GM23338 (cell line): ENCODE measurements at regions not wholly inside any gene's neighbourhood (a gene's known extent, or its start where the extent isn't known, plus 50 kb on each side); places are given as distances from the start of the nearest gene placed in this dataset.
A peak's percentile ranks its signal among the peaks of the same experiment; 100 is the strongest.

Source experiments
- ATAC-seq: fragments of 200-7000 bp; cut with Tn5 transposase; 3 replicates; pipeline ENCODE4 v1.9.1; 2020
- DNase-seq: peaks from one replicate; pipeline ENCODE4 v3.0.0-alpha.2; 2015; ENCODE audit warnings: low spot score
- H2AFZ ChIP-seq: fragments of 200-600 bp; sonication (generic); 2 replicates; pipeline ENCODE4 v1.8.0; 2016; ENCODE audit warnings: antibody characterized with exemption, mild to moderate bottlenecking, moderate library complexity
- H3F3A ChIP-seq: fragments of 200-600 bp; sonication (generic); replicated peaks from 2 replicates; pipeline ENCODE4 v1.8.0; 2017; ENCODE audit warnings: antibody characterized with exemption, mixed run types, low read depth
- H3K27ac ChIP-seq: fragments of 200-600 bp; sonication (generic); 2 replicates; pipeline ENCODE4 v1.6.1; 2016; ENCODE audit warnings: low read depth
- H3K27me3 ChIP-seq: fragments of 200-600 bp; sonication (generic); 2 replicates; pipeline ENCODE4 v1.8.0; 2016; ENCODE audit warnings: mild to moderate bottlenecking, mixed run types, moderate library complexity; ENCODE audit not compliant: insufficient read depth
- H3K36me3 ChIP-seq: fragments of 200-600 bp; sonication (generic); 2 replicates; pipeline ENCODE4 v1.8.0; 2016; ENCODE audit warnings: mild to moderate bottlenecking; ENCODE audit not compliant: insufficient read depth
- H3K4me1 ChIP-seq: fragments of 200-600 bp; sonication (generic); 2 replicates; pipeline ENCODE4 v1.8.0; 2016; ENCODE audit warnings: mild to moderate bottlenecking, moderate library complexity; ENCODE audit not compliant: insufficient read depth
- H3K4me2 ChIP-seq: fragments of 200-600 bp; sonication (generic); 2 replicates; pipeline ENCODE4 v1.7.1; 2017; ENCODE audit warnings: mixed run types
- H3K4me3 ChIP-seq: fragments of 200-600 bp; sonication (generic); 2 replicates; pipeline ENCODE4 v1.6.1; 2016; ENCODE audit warnings: mixed run types
- H3K79me2 ChIP-seq: fragments of 200-600 bp; sonication (generic); replicated peaks from 2 replicates; pipeline ENCODE4 v1.8.0; 2017; ENCODE audit warnings: mild to moderate bottlenecking; ENCODE audit not compliant: insufficient read depth
- H3K9me2 ChIP-seq: fragments of 200-600 bp; sonication (generic); 2 replicates; pipeline ENCODE4 v1.8.0; 2017; ENCODE audit not compliant: insufficient read depth
- H4K20me1 ChIP-seq: fragments of 200-600 bp; sonication (generic); replicated peaks from 2 replicates; pipeline ENCODE4 v1.8.0; 2017; ENCODE audit warnings: mild to moderate bottlenecking; ENCODE audit not compliant: insufficient read depth
- H3K27ac Mint-ChIP-seq: 2 replicates; pipeline ENCODE4 v1.8.0; 2020; ENCODE audit warnings: inconsistent platforms, mild to moderate bottlenecking, moderate library complexity, mixed read lengths
- H3K27me3 Mint-ChIP-seq: 3 replicates; pipeline ENCODE4 v1.8.0; 2022; ENCODE audit warnings: low read depth, mild to moderate bottlenecking, moderate library complexity, mixed read lengths, inconsistent platforms; ENCODE audit not compliant: insufficient read depth, poor library complexity
- H3K36me3 Mint-ChIP-seq: 3 replicates; pipeline ENCODE4 v1.8.0; 2021; ENCODE audit warnings: low read depth, mild to moderate bottlenecking, inconsistent platforms, moderate library complexity, mixed read lengths
- H3K4me1 Mint-ChIP-seq: 3 replicates; pipeline ENCODE4 v1.8.0; 2020; ENCODE audit warnings: mild to moderate bottlenecking, inconsistent platforms, mixed read lengths
- H3K4me3 Mint-ChIP-seq: 3 replicates; pipeline ENCODE4 v1.8.0; 2021; ENCODE audit warnings: moderate library complexity, mild to moderate bottlenecking, inconsistent platforms, mixed read lengths
- H3K9me3 Mint-ChIP-seq: 3 replicates; pipeline ENCODE4 v1.8.0; 2020; ENCODE audit warnings: moderate library complexity, mild to moderate bottlenecking, inconsistent platforms, mixed read lengths
- CREB1 ChIP-seq: fragments of 250-450 bp; sonication (Bioruptor Pico); IDR thresholded peaks from 2 replicates; pipeline ENCODE4 v1.5.0; 2020; ENCODE audit warnings: low read depth, mild to moderate bottlenecking, moderate library complexity
- EZH2phosphoT487 ChIP-seq: fragments of 200-600 bp; sonication (generic); IDR thresholded peaks from one replicate; pipeline ENCODE4 v1.8.1; 2018; ENCODE audit warnings: antibody characterized with exemption; ENCODE audit not compliant: unreplicated experiment
- JUNB ChIP-seq: IDR thresholded peaks from one replicate; pipeline ENCODE4 v1.6.1; 2016; ENCODE audit warnings: antibody characterized with exemption; ENCODE audit not compliant: unreplicated experiment
- ZNF114 ChIP-seq: fragments of 250-450 bp; sonication (Bioruptor Pico); IDR thresholded peaks from 2 replicates; pipeline ENCODE4 v1.5.0; 2020; ENCODE audit warnings: mild to moderate bottlenecking, moderate library complexity
- ZNF331 ChIP-seq: fragments of 250-450 bp; sonication (Bioruptor Pico); IDR thresholded peaks from 2 replicates; pipeline ENCODE4 v1.5.0; 2020; ENCODE audit warnings: low read depth, mild to moderate bottlenecking, moderate library complexity
- TF ChIP-seq, protein P1 (sequence below): fragments of 250-450 bp; sonication (Bioruptor Pico); IDR thresholded peaks from 2 replicates; pipeline ENCODE4 v1.5.0; 2020; ENCODE audit warnings: mild to moderate bottlenecking, moderate library complexity
- TF ChIP-seq, protein P2 (sequence below): IDR thresholded peaks from 2 replicates; pipeline ENCODE4 v1.6.1; 2016; ENCODE audit warnings: antibody characterized with exemption

DNA sequence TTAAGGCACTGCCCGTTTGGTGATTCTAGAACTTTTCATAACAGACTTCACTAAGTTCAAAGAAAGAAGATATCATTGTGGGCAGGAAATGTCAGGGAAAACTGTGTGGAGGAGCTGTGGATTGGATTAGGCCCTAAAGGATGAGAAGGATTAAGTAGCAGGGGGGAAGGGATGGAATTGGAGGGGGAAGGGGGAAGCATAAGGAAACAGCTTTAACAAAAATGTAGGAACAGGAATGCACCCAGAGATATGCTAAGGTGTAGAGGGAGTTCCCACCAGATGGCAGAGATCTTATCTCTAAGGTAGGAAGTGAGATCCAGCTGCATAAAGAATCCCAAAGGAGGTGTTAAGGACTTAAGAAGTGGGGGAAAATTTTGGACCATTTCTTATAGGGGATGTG is 114.5 kb downstream of the LARP7 start (continued):
- TF ChIP-seq, protein P1, sequence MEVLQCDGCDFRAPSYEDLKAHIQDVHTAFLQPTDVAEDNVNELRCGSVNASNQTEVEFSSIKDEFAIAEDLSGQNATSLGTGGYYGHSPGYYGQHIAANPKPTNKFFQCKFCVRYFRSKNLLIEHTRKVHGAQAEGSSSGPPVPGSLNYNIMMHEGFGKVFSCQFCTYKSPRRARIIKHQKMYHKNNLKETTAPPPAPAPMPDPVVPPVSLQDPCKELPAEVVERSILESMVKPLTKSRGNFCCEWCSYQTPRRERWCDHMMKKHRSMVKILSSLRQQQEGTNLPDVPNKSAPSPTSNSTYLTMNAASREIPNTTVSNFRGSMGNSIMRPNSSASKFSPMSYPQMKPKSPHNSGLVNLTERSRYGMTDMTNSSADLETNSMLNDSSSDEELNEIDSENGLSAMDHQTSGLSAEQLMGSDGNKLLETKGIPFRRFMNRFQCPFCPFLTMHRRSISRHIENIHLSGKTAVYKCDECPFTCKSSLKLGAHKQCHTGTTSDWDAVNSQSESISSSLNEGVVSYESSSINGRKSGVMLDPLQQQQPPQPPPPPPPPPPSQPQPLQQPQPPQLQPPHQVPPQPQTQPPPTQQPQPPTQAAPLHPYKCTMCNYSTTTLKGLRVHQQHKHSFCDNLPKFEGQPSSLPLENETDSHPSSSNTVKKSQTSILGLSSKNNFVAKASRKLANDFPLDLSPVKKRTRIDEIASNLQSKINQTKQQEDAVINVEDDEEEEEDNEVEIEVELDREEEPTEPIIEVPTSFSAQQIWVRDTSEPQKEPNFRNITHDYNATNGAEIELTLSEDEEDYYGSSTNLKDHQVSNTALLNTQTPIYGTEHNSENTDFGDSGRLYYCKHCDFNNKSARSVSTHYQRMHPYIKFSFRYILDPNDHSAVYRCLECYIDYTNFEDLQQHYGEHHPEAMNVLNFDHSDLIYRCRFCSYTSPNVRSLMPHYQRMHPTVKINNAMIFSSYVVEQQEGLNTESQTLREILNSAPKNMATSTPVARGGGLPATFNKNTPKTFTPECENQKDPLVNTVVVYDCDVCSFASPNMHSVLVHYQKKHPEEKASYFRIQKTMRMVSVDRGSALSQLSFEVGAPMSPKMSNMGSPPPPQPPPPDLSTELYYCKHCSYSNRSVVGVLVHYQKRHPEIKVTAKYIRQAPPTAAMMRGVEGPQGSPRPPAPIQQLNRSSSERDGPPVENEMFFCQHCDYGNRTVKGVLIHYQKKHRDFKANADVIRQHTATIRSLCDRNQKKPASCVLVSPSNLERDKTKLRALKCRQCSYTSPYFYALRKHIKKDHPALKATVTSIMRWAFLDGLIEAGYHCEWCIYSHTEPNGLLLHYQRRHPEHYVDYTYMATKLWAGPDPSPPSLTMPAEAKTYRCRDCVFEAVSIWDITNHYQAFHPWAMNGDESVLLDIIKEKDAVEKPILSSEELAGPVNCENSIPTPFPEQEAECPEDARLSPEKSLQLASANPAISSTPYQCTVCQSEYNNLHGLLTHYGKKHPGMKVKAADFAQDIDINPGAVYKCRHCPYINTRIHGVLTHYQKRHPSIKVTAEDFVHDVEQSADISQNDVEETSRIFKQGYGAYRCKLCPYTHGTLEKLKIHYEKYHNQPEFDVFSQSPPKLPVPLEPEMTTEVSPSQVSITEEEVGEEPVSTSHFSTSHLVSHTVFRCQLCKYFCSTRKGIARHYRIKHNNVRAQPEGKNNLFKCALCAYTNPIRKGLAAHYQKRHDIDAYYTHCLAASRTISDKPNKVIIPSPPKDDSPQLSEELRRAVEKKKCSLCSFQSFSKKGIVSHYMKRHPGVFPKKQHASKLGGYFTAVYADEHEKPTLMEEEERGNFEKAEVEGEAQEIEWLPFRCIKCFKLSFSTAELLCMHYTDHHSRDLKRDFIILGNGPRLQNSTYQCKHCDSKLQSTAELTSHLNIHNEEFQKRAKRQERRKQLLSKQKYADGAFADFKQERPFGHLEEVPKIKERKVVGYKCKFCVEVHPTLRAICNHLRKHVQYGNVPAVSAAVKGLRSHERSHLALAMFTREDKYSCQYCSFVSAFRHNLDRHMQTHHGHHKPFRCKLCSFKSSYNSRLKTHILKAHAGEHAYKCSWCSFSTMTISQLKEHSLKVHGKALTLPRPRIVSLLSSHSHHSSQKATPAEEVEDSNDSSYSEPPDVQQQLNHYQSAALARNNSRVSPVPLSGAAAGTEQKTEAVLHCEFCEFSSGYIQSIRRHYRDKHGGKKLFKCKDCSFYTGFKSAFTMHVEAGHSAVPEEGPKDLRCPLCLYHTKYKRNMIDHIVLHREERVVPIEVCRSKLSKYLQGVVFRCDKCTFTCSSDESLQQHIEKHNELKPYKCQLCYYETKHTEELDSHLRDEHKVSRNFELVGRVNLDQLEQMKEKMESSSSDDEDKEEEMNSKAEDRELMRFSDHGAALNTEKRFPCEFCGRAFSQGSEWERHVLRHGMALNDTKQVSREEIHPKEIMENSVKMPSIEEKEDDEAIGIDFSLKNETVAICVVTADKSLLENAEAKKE (CRISPR knock-in tag), result no peak
- TF ChIP-seq, protein P2, sequence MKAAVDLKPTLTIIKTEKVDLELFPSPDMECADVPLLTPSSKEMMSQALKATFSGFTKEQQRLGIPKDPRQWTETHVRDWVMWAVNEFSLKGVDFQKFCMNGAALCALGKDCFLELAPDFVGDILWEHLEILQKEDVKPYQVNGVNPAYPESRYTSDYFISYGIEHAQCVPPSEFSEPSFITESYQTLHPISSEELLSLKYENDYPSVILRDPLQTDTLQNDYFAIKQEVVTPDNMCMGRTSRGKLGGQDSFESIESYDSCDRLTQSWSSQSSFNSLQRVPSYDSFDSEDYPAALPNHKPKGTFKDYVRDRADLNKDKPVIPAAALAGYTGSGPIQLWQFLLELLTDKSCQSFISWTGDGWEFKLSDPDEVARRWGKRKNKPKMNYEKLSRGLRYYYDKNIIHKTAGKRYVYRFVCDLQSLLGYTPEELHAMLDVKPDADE, result peak; percentile 66; the same call in 1 of the 2 replicates
- no peak for TF ChIP-seq CREB1 (CRISPR knock-in tag)
- TF ChIP-seq ZNF331 (CRISPR knock-in tag), result no peak

DNA sequence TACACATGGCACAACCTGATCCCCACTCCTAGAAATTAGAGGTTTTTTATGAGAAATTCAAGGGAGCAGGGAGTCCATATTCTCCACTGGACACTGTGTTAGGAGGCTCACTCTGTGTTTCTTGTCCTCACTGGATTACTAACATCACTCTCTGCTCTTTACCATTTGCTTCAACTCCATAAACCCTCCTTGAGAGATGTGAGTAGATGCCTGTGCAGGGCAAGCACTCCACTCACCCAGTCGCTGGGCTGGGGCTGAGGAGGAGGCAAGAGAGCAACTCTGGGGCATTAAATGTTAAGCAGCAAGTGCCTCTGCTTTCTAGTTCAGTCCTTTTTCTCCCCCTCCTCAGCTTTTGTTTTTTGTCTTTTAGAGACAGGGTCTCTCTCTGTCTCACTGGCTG is 115.1 kb downstream of the LARP7 start:
- Histone ChIP-seq H3K79me2 (peaks cover 52% of the 10 kb centered on the region), H3K4me1 (peaks cover 23% of the 10 kb centered on the region), H3K9me2 (no peaks in the 10 kb centered on the region), H2AFZ (no peak overlapping the region), H3K27ac (peak overlapping the region; percentile 92), H3K36me3 (no peaks in the 10 kb centered on the region), H3K27me3 (no peaks in the 10 kb centered on the region), H4K20me1 (no peaks in the 10 kb centered on the region), H3K4me3 (no peak overlapping the region), H3F3A (peaks cover 4% of the 10 kb centered on the region), H3K4me2 (peak overlapping the region; percentile 25; the same call in 1 of the 2 replicates)
- H3K27me3 Mint-ChIP-seq, result peaks cover 12% of the 10 kb centered on the region
- H3K27ac Mint-ChIP-seq, result peak overlapping the region; percentile 93
- H3K36me3 Mint-ChIP-seq, result peaks cover 37% of the 10 kb centered on the region
- ATAC-seq, result peak; percentile 15; the same call in 2 of the 3 replicates
- DNase-seq, result no peak
- no peaks in the 10 kb centered on the region for H3K9me3 Mint-ChIP-seq
- peaks cover 53% of the 10 kb centered on the region for H3K4me1 Mint-ChIP-seq
- no peak overlapping the region for H3K4me3 Mint-ChIP-seq
- TF ChIP-seq, protein P1 (CRISPR knock-in tag), result no peak
- TF ChIP-seq CREB1 (CRISPR knock-in tag) (no peak), EZH2phosphoT487 (no peak), JUNB (no peak), ZNF114 (CRISPR knock-in tag) (no peak)
- TF ChIP-seq, protein P2, result no peak
